Breast epithelium (tissue), 3 donors: ENCODE measurements at regions not wholly inside any gene's neighbourhood (a gene's known extent, or its start where the extent isn't known, plus 50 kb on each side); places are given as distances from the start of the nearest gene placed in this dataset.

Experiments
- POLR2A ChIP-seq: fragments of 450-650 bp; IDR thresholded peaks from one replicate; pipeline ENCODE4 v1.6.1; 2016; ENCODE audit warnings: antibody characterized with exemption, mild to moderate bottlenecking, moderate library complexity
- POLR2AphosphoS5 ChIP-seq, 3 donors: sonication (generic); formaldehyde crosslinking; IDR thresholded peaks; one replicate each; pipeline ENCODE4 v1.6.1; 2017; ENCODE audit warnings: antibody characterized with exemption in 3 of 3
- TF ChIP-seq, protein P1 (sequence below), 3 donors: fragments of 450-650 bp; IDR thresholded peaks; one replicate each; pipeline ENCODE4 v1.5.1; 2016 to 2017; ENCODE audit warnings: antibody characterized with exemption in 3 of 3, mild to moderate bottlenecking in 3 of 3, moderate library complexity in 3 of 3

DNA sequence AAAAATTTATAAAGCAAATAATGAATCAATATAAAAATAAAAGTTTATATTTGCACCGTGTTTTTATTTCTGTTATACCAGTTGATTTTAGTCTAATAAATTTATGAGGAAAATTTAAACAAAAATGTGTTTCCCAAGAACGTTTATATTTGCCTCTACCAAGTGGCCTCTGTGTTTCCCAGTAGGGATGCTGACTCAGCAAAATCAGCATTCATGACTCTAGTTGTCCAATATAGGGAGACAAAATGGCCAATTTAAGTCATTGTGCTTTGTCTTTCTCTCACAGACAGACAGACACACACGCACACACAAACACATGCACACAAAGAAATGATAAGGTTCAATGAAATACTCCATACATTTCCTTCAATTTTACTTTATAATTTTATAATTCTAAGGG, 942.5 kb upstream of the ZWINT start:
- TF ChIP-seq, protein P1, sequence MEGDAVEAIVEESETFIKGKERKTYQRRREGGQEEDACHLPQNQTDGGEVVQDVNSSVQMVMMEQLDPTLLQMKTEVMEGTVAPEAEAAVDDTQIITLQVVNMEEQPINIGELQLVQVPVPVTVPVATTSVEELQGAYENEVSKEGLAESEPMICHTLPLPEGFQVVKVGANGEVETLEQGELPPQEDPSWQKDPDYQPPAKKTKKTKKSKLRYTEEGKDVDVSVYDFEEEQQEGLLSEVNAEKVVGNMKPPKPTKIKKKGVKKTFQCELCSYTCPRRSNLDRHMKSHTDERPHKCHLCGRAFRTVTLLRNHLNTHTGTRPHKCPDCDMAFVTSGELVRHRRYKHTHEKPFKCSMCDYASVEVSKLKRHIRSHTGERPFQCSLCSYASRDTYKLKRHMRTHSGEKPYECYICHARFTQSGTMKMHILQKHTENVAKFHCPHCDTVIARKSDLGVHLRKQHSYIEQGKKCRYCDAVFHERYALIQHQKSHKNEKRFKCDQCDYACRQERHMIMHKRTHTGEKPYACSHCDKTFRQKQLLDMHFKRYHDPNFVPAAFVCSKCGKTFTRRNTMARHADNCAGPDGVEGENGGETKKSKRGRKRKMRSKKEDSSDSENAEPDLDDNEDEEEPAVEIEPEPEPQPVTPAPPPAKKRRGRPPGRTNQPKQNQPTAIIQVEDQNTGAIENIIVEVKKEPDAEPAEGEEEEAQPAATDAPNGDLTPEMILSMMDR (IDR thresholded peaks at IDR 0.05) = no peak
- TF ChIP-seq POLR2AphosphoS5 (IDR thresholded peaks at IDR 0.05) (no peak), POLR2A (no peak)
